NCI-H1105 treated with DMSO at 0.1 percent for 48 hours (cell line): ENCODE measurements at regions not wholly inside any gene's neighbourhood (a gene's known extent, or its start where the extent isn't known, plus 50 kb on each side); places are given as distances from the start of the nearest gene placed in this dataset.
A peak's percentile ranks its signal among the peaks of the same experiment; 100 is the strongest.
"Not testable (repeated sequence)": the region's sequence is repeated elsewhere in the genome, so short reads cannot be mapped to it uniquely, and the experiment has no call there.

Experiments used
- DNase-seq: peaks from one replicate; lab custom pipeline; 2025; lab: John Stamatoyannopoulos, UW

DNA sequence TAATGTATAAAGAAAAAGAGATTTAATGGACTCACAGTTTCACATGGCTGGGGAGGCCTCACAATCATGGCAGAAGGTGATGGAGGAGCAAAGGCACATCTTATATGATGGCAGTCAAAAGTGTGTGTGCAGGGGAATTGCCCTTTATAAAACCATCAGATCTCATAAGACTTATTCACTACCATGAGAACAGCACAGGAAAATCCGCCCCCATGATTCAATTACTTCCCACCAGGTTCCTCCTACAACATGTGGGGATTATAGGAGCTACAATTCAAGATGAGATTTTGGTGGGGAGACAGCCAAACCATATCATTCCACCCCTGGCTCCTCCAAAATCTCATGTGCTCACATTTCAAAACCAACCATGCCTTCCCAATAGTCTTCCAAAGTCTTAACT is 82.5 kb upstream of the ANKRD1 start:
- not testable (repeated sequence) for DNase-seq

DNA sequence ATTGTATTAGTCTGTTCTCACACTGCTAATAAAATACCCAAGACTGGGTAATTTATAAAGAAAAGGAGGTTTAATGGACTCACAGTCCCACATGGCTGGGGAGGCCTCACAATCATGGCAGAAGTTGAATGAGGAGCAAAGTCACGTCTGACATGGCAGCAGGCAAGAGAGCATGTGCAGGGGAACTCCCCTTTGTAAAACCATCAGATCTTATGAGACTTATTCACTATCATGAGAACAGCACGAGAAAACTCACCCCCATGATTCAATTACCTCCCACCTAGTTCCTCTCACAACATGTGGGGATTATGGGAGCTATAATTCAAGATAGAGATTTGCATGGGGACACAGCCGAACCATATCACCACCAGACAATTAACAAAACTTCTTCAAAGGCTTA is 84.4 kb upstream of the ANKRD1 start:
- not testable (repeated sequence) for DNase-seq

DNA sequence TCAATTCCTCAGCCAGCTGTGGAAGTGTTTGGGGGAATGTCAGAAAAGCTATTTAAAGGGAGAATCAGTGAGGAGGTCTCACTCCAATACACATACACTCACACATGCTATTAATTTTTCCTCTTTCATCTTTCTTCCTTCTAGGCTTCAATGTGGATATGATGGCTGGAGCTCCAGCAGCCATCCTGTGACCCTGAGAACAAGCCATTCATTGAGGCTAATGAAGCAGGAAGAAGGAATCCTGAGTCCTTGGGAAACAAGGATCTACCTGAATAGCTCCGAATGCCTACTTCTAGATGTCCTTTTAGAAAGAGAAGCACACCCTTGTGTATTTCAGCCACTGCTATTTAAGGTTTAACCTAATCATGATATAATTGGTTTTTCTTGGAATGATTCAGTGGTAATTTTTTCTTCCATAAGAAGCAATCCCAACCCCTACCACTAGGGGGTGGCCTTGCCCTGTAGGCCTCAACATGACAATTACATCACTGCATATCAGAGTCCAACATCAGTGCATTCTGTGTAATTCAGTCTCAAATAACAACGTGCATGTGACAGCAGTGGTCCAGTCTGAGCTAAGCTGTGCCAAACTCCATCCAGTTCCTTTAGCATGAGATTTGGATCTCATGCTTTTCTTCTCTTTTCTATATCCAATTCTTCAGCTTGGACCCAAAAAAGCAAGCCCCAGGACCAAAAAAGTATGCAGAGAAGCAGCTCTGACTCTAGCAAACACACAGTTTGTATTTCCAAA is 85.3 kb upstream of the ANKRD1 start:
- DNase-seq = peak; percentile 44

GRCh38 chr10:91006752-91007346 is 86.0 kb upstream of the ANKRD1 start:
- peak; percentile 33 for DNase-seq

DNA sequence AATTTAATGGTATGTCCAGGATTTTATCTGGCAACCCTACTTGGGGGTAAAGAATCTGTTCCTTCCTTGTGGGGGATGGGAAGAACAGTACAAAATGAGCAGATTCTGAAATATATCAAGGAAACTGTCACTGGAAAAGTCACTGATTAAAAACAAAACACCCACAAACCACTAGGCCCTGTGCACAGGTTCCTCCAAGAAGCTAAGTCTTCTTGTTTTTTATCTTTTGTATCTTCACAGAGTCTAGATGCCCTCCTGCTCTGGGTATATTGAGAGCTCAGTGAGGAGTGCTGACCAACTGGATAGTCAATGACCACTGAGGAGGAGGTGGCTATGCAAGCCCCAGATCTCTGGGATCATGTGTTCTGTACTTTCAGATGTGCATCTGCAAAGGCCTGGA is 86.8 kb upstream of the ANKRD1 start:
- no peak for DNase-seq

DNA sequence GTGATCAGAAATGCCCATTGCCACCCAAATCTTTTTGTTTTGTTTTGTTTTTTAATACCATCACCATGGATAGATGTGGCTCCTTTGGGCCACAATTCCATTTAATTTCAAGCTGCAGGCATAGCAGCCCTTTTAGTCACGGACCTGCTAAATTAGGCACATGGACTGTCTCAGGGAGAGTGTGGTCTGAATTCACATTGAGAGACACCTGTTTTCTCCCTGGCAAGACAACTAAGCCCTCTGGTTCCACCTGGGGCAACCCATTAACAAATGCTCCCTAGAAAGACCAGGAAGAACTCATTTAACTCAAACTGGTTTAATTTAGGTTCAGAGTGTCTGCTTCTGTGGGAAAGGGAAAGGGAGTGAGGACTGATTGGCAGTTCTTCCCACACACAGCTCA is 88.2 kb upstream of the ANKRD1 start:
- no peak for DNase-seq

DNA sequence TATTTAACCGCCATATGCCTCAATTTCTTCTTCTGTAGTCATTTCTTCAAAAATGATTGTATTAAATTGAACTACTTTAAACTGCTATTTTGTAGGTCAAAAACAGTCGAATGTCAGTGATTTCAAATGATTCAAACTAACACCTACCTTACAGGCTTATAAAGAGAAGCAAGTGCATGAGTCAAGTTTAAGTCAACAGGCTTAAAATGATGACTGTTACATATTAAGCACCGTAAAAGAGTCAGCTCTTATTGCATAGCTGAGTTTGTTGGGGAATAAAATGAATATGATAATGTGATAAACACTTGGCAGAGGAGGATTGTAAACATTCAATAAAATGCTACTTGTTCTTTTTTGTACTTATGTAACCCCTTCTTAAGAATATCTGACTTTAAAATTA is 90.1 kb upstream of the ANKRD1 start:
- no peak for DNase-seq

DNA sequence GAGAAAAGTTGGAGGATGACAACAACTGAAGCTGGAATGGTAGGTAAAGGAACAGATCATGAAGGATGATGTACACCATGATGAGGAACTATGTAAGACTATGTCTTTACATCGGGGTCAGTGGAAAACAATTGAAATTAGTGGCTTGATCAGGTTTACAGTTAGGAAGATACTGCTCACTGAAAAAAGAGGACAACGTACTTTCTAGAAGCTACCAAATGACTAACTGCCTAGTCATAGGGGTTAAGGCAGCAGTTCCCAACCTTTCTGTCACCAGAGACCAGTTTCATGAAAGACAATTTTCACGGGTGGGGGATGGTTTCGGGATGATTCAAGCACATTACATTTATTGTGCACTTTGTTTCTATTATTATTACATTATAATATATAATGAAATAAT is 91.6 kb upstream of the ANKRD1 start:
- no peak for DNase-seq

GRCh38 chr10:91013985-91014384 is 93.1 kb upstream of the ANKRD1 start:
- no peak for DNase-seq

DNA sequence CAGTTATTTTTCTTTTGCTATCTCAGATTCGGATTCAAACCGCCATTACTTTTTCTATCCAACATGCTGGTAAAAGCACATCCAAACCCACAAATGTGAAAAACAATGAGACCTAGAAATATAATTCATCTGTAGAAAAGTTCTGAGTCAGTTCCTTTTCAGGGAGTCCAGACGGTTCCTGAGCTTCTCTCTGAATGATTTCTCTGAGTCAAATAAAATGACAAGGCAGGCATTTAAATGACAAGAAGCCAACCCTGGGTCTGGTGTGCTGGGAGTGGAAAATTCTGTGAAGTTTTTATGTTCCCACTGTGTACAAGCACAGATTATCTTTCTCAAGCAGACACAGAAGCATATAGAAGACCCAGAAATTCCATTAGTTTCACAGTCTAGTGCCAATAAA is 96.3 kb upstream of the ANKRD1 start:
- DNase-seq = no peak

DNA sequence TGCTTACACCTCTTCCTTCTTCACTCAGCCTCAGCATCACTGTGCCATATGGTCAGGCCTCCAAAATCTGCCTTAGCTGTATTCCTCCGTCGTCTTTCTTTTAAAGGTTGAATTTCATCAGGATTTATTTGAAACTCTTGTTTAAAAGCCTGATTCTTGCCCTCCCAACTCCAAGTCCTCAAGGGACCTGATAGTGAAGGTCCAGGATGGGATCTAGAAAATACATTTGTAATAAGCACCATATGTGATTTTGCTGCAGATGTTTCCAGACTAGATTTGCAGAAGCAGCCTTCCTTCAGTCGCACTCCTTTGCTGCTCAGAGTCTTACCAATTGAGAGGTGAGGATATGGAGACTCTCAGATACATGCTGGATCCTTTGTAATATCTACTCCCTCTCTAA is 101.0 kb upstream of the ANKRD1 start:
- no peak for DNase-seq

DNA sequence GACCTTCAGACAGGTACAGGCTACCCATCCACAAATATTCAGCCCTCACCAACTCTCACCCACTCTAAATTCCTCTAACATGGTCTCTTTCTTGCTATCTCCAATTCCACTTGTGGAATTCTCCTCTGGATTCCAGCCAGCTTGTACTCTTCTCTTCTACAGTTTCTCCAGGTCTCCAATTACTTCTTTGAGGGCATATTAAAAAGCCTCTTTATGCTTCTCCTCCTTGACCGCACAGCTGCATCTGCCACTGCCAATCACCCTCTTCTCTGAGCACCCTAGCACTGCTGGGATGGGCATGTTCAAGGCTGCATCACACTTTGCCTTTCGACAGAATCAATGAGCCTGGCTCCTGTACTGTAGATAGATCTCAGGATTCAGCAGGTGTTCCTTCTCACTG is 101.5 kb upstream of the ANKRD1 start:
- no peak for DNase-seq

- DNase-seq = no peak
Measured at GRCh38 chr10:91022924-91023699, 102.2 kb upstream of the ANKRD1 start.

DNA sequence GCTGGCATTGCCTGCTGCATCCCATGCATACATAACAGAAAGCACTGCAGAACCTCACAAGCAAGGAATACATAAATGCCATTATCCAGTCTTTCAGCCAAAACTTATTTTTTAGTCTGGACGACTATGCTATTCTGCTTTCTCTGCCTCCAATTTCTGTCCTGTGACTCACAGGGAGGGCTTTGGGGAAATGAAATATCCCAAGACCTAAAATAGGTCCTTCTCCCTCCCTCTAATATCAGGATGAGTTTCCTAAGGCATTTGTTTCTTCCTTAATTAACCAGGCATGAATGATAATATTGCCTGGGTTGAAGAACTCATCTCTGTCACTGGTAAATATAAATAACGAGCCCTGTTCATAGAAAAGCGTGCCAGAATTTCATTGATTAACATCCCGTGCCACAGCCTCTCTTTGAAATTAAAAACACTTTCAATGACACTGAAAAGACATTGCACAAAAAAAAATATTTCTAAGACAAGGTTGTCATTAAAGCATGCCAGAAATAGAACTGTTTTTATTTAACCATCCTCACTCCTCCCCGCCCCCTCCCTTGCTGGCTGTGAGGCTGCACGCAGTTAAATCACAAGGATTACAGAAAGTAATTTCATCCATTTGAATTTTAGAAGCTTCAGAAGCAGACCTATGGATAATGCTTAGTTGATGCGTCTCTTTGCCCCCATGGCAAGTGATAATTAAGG is 103.0 kb upstream of the ANKRD1 start:
- no peak for DNase-seq

GRCh38 chr10:91024541-91024940 is 103.7 kb upstream of the ANKRD1 start:
- no peak for DNase-seq

GRCh38 chr10:91032611-91033206 is 111.8 kb upstream of the ANKRD1 start:
- DNase-seq = no peak

DNA sequence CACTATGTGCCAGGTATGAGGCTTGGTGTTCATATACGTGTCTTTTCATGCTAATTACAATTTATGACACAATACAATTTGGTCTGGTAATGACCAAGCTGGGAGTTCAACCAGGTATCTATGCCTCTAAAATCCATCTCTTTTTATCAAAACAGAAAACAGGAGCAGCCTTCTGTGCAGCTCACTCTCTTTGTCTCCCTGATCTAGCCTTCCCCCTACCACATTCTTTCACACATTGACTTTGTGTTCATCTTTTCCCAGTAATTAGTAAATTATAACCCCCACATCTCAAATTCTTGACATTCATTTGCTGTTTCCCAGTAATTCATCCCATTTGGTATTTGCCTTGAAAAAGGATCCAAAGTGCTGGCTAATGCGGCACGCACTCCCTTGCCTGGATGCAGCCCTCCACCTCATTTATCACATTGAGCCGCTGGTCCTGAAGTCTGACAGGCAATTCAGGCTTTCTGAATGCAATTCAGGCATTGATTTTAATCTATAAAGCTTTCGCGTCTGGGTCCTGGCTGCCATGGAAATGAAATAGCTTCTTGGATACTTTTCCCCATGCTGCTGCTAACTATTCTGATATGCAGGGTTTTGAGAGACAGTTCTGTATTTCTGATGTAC is 112.5 kb upstream of the ANKRD1 start:
- DNase-seq = no peak

DNA sequence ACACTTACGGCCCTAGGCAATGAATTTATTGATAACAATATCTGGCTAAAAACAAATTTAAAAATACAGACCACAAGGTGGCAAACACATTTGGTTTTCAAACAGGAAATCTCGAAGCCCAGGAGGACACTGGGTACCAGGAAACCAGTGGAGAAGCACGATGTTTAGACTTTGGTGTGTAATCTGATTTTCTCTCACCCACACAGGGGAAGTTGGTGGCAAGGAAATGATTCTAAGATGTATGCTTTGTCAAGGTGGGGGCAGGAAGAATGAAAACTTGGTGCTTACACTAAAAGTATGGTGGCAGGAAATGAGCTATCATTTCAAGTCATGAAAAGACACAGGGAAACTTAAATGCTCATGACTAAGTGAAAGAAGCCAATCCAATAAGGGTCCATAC is 113.2 kb upstream of the ANKRD1 start:
- no peak for DNase-seq

DNA sequence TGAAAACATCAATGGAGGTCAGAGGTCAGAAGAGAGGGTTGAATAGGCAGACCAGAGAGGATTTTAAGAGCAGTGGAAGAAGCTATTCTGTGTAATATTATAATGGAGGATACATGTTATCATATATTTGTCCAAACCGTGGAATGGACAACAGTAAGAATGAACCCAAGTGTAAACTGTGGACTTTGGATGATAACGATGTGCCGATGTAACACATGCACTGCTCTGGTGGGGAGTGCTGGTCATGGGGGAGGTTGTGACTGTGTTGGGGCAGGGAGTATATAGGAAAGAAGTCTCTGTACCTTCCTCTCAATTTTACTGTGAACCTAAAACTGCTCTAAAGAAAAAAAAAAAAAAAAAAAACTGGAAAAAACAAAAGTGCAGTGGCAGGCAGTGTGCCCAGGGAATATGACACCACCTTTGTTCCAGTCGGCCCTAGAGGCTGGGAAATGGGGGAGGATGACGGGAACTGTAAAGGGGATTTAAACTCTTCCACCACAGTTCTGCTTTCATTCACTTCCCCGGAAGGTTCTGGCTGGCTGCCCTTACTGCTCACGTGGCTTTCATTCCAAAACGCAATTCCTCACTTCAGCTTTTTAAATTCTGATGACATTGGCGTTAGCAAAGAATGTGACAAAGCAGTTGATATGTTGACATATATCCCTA is 113.7 kb upstream of the ANKRD1 start:
- peak; percentile 65 for DNase-seq

DNA sequence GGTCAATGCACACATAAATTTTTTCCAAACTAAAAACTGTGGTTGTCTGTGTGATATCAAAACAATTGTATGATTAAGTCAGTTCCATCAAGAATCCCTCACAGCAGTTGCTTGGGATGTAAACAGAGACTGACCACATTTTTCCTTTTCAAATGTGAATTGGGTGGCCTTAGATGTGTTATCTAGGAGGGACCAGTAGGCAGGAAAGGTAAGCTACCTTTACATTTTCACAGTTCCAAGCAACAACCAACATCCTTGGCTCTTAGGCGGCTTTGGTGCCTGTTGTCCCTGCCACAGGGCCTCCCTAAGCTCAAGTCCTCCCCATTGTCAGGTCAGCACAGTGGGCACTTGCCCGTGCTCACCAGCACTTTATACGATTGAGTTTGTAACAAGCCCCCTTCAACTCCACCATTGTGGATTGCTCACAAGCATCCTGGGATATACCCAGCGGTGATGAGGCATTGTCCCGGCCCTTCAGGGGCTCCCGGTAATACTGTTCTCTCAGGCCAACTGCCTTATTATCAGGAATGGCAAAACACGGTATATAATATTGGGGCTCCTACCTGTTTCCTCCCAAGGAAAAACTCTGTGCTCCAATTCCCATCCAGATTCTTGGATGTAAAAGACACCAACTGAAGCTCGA is 114.9 kb upstream of the ANKRD1 start:
- DNase-seq = no peak
